ENCODE measurements at regions not wholly inside any gene's neighbourhood (a gene's known extent, or its start where the extent isn't known, plus 50 kb on each side); places are given as distances from the start of the nearest gene placed in this dataset.

DNA sequence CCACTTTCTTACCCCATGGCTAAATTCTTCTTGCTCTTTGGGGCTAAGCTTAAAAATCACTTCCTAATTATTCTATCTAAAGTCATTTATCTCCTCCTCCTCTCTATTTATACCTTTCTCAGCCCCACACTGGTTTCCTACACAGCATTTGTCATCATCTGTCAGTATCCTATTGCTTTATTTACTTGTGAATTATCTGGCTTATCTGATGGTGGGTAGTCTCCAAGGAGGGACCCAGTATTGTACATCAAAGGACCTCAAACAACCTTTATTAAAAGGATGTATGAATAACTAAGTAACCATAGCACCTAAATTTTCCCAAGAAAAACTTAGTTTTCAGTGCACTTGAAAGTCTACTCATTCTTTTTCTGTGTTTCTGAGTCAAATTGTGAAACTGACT lies 332.7 kb upstream of the SNX7 start:
- TF ChIP-seq TARDBP (IDR thresholded peaks at IDR 0.05): no peak
- TF ChIP-seq FOXM1 (IDR thresholded peaks at IDR 0.05; ENCODE audit: borderline replicate concordance): no peak
- no peak for TF ChIP-seq ELF4 (IDR thresholded peaks at IDR 0.05)
- no peak for TF ChIP-seq NFRKB (IDR thresholded peaks at IDR 0.05)
- no peak for TF ChIP-seq SP1 (IDR thresholded peaks at IDR 0.05)
- no peak for TF ChIP-seq LEF1 (IDR thresholded peaks at IDR 0.05; ENCODE audit: borderline replicate concordance)
- no peak for TF ChIP-seq FOXA1 (IDR thresholded peaks at IDR 0.05)
- no peak for TF ChIP-seq FOXK2 (IDR thresholded peaks at IDR 0.05)
- TF ChIP-seq, protein P1, sequence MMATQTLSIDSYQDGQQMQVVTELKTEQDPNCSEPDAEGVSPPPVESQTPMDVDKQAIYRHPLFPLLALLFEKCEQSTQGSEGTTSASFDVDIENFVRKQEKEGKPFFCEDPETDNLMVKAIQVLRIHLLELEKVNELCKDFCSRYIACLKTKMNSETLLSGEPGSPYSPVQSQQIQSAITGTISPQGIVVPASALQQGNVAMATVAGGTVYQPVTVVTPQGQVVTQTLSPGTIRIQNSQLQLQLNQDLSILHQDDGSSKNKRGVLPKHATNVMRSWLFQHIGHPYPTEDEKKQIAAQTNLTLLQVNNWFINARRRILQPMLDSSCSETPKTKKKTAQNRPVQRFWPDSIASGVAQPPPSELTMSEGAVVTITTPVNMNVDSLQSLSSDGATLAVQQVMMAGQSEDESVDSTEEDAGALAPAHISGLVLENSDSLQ (IDR thresholded peaks at IDR 0.05): no peak
